ENCODE measurements at regions not wholly inside any gene's neighbourhood (a gene's known extent, or its start where the extent isn't known, plus 50 kb on each side); places are given as distances from the start of the nearest gene placed in this dataset.

- TF ChIP-seq POLR2AphosphoS5 (IDR thresholded peaks at IDR 0.05; ENCODE audit: low read depth, low read length) (no peak), TAF1 (IDR thresholded peaks at IDR 0.05; ENCODE audit: borderline replicate concordance, insufficient read depth, low read length) (no peak), SIN3A (IDR thresholded peaks at IDR 0.05; ENCODE audit: borderline replicate concordance, insufficient read depth, low read length) (no peak), FOXP2 (optimal IDR thresholded peaks at IDR 0.05; ENCODE audit: borderline replicate concordance, extremely low read depth, extremely low read length, insufficient read depth) (no peak)
- TF ChIP-seq, protein P1, sequence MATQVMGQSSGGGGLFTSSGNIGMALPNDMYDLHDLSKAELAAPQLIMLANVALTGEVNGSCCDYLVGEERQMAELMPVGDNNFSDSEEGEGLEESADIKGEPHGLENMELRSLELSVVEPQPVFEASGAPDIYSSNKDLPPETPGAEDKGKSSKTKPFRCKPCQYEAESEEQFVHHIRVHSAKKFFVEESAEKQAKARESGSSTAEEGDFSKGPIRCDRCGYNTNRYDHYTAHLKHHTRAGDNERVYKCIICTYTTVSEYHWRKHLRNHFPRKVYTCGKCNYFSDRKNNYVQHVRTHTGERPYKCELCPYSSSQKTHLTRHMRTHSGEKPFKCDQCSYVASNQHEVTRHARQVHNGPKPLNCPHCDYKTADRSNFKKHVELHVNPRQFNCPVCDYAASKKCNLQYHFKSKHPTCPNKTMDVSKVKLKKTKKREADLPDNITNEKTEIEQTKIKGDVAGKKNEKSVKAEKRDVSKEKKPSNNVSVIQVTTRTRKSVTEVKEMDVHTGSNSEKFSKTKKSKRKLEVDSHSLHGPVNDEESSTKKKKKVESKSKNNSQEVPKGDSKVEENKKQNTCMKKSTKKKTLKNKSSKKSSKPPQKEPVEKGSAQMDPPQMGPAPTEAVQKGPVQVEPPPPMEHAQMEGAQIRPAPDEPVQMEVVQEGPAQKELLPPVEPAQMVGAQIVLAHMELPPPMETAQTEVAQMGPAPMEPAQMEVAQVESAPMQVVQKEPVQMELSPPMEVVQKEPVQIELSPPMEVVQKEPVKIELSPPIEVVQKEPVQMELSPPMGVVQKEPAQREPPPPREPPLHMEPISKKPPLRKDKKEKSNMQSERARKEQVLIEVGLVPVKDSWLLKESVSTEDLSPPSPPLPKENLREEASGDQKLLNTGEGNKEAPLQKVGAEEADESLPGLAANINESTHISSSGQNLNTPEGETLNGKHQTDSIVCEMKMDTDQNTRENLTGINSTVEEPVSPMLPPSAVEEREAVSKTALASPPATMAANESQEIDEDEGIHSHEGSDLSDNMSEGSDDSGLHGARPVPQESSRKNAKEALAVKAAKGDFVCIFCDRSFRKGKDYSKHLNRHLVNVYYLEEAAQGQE (IDR thresholded peaks at IDR 0.05; ENCODE audit: insufficient read depth in 1 of 2, low read depth in 2 of 2, low read length in 2 of 2) = no peak
Measured at GRCh38 chr4:59971952-59972351, 1228.2 kb upstream of the ADGRL3 start.

All from PFSK-1 (cell line).